ENCODE measurements at regions not wholly inside any gene's neighbourhood (a gene's known extent, or its start where the extent isn't known, plus 50 kb on each side); places are given as distances from the start of the nearest gene placed in this dataset.

GRCh38 chr2:12352889-12353288 is 363.8 kb upstream of the TRIB2 start:
- no peak for TF ChIP-seq ZNF274 (IDR thresholded peaks at IDR 0.05; ENCODE audit: low read depth, low read length)
- no peak for TF ChIP-seq SUZ12 (IDR thresholded peaks at IDR 0.05; ENCODE audit: extremely low read depth, insufficient read depth, insufficient read length)
